A673 (cell line): ENCODE measurements at regions not wholly inside any gene's neighbourhood (a gene's known extent, or its start where the extent isn't known, plus 50 kb on each side); places are given as distances from the start of the nearest gene placed in this dataset.

Experiments
- EZH2 ChIP-seq: fragments of 200-600 bp; sonication (generic); IDR thresholded peaks from 2 replicates; pipeline ENCODE4 v1.6.1; 2017; ENCODE audit warnings: borderline replicate concordance, low read depth, mild to moderate bottlenecking, mixed read lengths, antibody characterized with exemption, low read length; ENCODE audit not compliant: poor library complexity, severe bottlenecking
- TF ChIP-seq, protein P1 (sequence below): fragments of 300-800, 200-600 bp; sonication (generic); conservative IDR thresholded peaks from 2 replicates; pipeline ENCODE4 v1.5.1; 2017; ENCODE audit warnings: low read depth, mild to moderate bottlenecking, antibody characterized with exemption, low read length, moderate library complexity, mixed read lengths

DNA sequence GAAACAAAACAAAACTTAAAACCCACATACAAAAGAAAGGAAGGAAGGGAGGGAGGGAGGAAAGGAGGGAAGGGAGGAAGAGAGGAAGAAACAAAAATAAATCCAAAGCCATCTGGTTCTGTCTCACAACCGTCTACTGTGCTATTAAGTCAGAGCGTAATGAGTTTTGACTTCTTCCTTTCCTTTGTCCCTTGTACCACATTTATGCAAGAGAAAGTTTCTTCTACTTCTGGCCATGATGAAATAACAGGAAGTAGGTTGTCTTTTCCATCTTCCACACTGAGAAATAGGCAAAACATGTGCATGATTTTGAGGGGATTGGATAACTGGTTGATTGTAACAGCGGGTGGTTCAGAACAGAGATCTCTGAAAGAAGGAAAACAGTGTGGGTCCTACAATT, 121.4 kb downstream of the CTAGE1 start:
- TF ChIP-seq, protein P1, sequence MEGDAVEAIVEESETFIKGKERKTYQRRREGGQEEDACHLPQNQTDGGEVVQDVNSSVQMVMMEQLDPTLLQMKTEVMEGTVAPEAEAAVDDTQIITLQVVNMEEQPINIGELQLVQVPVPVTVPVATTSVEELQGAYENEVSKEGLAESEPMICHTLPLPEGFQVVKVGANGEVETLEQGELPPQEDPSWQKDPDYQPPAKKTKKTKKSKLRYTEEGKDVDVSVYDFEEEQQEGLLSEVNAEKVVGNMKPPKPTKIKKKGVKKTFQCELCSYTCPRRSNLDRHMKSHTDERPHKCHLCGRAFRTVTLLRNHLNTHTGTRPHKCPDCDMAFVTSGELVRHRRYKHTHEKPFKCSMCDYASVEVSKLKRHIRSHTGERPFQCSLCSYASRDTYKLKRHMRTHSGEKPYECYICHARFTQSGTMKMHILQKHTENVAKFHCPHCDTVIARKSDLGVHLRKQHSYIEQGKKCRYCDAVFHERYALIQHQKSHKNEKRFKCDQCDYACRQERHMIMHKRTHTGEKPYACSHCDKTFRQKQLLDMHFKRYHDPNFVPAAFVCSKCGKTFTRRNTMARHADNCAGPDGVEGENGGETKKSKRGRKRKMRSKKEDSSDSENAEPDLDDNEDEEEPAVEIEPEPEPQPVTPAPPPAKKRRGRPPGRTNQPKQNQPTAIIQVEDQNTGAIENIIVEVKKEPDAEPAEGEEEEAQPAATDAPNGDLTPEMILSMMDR, result no peak
- no peak for TF ChIP-seq EZH2
